ENCODE measurements at regions not wholly inside any gene's neighbourhood (a gene's known extent, or its start where the extent isn't known, plus 50 kb on each side); places are given as distances from the start of the nearest gene placed in this dataset.

DNA sequence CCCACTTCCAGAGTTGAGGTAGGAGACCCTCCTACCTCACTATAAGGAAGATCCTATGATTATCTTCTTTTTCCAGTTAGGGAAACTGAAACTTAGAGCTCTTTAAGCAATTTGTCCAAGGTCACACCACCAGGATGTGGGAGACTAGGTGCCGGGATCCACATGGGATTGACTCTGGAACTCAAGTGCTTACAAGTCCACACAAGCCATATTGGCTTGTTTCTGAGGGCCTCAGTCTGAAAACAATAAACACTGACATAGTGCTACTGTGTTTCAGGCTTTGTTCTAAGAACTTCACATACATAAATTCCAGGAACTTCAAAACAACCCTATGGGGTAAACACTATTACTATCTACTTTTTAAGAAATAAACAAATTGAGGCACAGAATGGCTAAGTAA lies 481.3 kb downstream of the ZSWIM6 start:
- Histone ChIP-seq H3K4me3 (no peak overlapping the region), H3K36me3 (no peaks in the 10 kb centered on the region), H3K27me3 (no peaks in the 10 kb centered on the region), H3K4me1 (no peaks in the 10 kb centered on the region), H3K27ac (no peak overlapping the region), H3K9me3 (no peaks in the 10 kb centered on the region)
- DNase-seq (no peak), ATAC-seq (ENCODE audit: low FRiP score in 2 of 2) (no peak)
- TF ChIP-seq POLR2A (IDR thresholded peaks at IDR 0.05) = no peak
- TF ChIP-seq EP300 (IDR thresholded peaks at IDR 0.05) = no peak
- no peak for TF ChIP-seq POLR2AphosphoS5 (IDR thresholded peaks at IDR 0.05)
- TF ChIP-seq, protein P1, sequence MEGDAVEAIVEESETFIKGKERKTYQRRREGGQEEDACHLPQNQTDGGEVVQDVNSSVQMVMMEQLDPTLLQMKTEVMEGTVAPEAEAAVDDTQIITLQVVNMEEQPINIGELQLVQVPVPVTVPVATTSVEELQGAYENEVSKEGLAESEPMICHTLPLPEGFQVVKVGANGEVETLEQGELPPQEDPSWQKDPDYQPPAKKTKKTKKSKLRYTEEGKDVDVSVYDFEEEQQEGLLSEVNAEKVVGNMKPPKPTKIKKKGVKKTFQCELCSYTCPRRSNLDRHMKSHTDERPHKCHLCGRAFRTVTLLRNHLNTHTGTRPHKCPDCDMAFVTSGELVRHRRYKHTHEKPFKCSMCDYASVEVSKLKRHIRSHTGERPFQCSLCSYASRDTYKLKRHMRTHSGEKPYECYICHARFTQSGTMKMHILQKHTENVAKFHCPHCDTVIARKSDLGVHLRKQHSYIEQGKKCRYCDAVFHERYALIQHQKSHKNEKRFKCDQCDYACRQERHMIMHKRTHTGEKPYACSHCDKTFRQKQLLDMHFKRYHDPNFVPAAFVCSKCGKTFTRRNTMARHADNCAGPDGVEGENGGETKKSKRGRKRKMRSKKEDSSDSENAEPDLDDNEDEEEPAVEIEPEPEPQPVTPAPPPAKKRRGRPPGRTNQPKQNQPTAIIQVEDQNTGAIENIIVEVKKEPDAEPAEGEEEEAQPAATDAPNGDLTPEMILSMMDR (IDR thresholded peaks at IDR 0.05) = no peak
- 89 to 93% methylated on average over 1 of the region's 1 CpG for WGBS, 2 donors

GRCh38 chr5:61815339-61815738 lies 483.3 kb downstream of the ZSWIM6 start:
- Histone ChIP-seq H3K4me3 (no peak overlapping the region), H3K27me3 (no peaks in the 10 kb centered on the region), H3K9me3 (no peaks in the 10 kb centered on the region), H3K36me3 (no peaks in the 10 kb centered on the region), H3K27ac (no peak overlapping the region), H3K4me1 (no peaks in the 10 kb centered on the region)
- ATAC-seq (ENCODE audit: low FRiP score in 2 of 2) (no peak), DNase-seq (no peak)
- 94 to 100% methylated on average over 1 of the region's 1 CpG for WGBS, 2 donors
- TF ChIP-seq EP300 (IDR thresholded peaks at IDR 0.05) (no peak), POLR2AphosphoS5 (IDR thresholded peaks at IDR 0.05) (no peak), POLR2A (IDR thresholded peaks at IDR 0.05) (no peak)
- TF ChIP-seq, protein P1 (IDR thresholded peaks at IDR 0.05) = no peak

- no peak overlapping the region for H3K4me3 ChIP-seq
- DNase-seq (peak in 1 of 2 donors; percentile 63), ATAC-seq (ENCODE audit: low FRiP score in 2 of 2) (no peak)
- 78 to 81% methylated on average over 9 of the region's 9 CpGs for WGBS, 2 donors
- no peak for TF ChIP-seq EP300 (IDR thresholded peaks at IDR 0.05)
- TF ChIP-seq POLR2A (IDR thresholded peaks at IDR 0.05) = no peak
- no peak for TF ChIP-seq POLR2AphosphoS5 (IDR thresholded peaks at IDR 0.05)
- TF ChIP-seq, protein P1 (IDR thresholded peaks at IDR 0.05) = no peak
- no peaks in the 10 kb centered on the region for H3K9me3 ChIP-seq
- no peak overlapping the region for H3K27ac ChIP-seq
- no peaks in the 10 kb centered on the region for H3K4me1 ChIP-seq
- no peaks in the 10 kb centered on the region for H3K27me3 ChIP-seq
- no peaks in the 10 kb centered on the region for H3K36me3 ChIP-seq
Measured at GRCh38 chr5:61816146-61816545, 484.1 kb downstream of the ZSWIM6 start.

GRCh38 chr5:61816585-61817450 lies 484.8 kb downstream of the ZSWIM6 start:
- H3K36me3 ChIP-seq = no peaks in the 10 kb centered on the region
- ATAC-seq (ENCODE audit: low FRiP score in 2 of 2) (no peak), DNase-seq (no peak)
- H3K9me3 ChIP-seq = no peaks in the 10 kb centered on the region
- no peak overlapping the region for H3K4me3 ChIP-seq
- no peak for TF ChIP-seq EP300 (IDR thresholded peaks at IDR 0.05)
- no peak for TF ChIP-seq POLR2A (IDR thresholded peaks at IDR 0.05)
- TF ChIP-seq, protein P1 (IDR thresholded peaks at IDR 0.05) = no peak
- TF ChIP-seq POLR2AphosphoS5 (IDR thresholded peaks at IDR 0.05) = no peak
- H3K27ac ChIP-seq = no peak overlapping the region
- WGBS, 2 donors = 56 to 68% methylated on average over 11 of the region's 11 CpGs
- H3K4me1 ChIP-seq = no peaks in the 10 kb centered on the region
- H3K27me3 ChIP-seq = no peaks in the 10 kb centered on the region
